HG02970 (cell line): ENCODE measurements at regions not wholly inside any gene's neighbourhood (a gene's known extent, or its start where the extent isn't known, plus 50 kb on each side); places are given as distances from the start of the nearest gene placed in this dataset.
"Not testable (repeated sequence)": the region's sequence is repeated elsewhere in the genome, so short reads cannot be mapped to it uniquely, and the experiment has no call there.

Source experiments
- ATAC-seq: cut with Tn5 transposase; IDR thresholded peaks from one replicate; pipeline ENCODE4 v1.9.1; 2021; ENCODE audit warnings: mild to moderate bottlenecking, moderate library complexity, moderate number of reproducible peaks; ENCODE audit not compliant: unreplicated experiment, low FRiP score

DNA sequence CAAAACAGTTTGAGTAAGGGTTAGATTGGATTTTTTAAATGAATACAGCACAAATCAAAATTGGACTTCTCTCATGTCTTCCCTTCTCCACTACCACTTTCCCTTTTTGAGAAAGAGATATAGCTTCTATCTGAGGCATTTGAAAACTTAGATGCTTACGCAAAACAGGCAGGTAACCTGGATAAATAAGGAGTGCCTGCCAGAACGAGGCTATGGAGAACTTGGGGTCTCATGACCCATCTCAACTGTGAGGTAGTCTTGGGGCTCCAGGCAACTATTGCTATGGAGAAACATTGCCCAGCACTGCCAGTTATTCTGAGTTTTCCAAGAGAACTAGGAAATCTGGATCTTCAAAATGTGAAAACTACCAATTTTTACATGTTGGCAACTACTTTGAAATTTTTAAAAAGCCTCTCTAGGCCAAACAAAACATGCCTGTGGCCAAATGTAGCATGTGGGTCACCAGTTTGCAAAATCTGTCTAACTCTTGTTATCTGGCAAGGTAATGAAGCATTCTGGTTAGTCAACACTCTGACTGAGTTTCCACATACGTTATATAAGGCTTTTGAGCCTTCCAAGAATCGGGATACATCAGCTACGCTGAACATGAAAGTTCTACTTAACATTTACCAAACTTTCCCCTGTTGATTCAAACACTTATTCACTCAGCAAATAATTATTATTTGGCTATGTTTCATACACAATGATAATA lies 752.7 kb downstream of the KCNA4 start:
- ATAC-seq: no peak

DNA sequence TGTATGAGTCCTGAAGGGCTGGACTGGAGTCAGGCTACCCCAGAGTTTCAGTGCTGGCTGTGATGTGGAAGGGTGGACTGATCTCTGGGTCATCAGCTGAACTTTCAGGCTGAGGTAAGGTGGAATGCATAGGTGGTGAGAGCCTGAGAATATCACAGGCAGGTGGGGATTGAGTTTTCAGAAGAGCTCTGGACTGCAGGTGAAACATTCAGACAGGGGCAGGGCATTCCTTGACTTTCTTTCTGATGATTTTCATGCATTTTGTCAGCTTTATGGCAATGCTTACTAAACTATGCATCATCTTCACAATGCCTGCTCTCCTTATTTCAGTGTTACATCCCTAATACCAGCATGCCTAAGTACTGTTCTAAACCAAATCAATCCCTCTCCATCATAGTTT lies 755.0 kb downstream of the KCNA4 start:
- ATAC-seq: no peak

DNA sequence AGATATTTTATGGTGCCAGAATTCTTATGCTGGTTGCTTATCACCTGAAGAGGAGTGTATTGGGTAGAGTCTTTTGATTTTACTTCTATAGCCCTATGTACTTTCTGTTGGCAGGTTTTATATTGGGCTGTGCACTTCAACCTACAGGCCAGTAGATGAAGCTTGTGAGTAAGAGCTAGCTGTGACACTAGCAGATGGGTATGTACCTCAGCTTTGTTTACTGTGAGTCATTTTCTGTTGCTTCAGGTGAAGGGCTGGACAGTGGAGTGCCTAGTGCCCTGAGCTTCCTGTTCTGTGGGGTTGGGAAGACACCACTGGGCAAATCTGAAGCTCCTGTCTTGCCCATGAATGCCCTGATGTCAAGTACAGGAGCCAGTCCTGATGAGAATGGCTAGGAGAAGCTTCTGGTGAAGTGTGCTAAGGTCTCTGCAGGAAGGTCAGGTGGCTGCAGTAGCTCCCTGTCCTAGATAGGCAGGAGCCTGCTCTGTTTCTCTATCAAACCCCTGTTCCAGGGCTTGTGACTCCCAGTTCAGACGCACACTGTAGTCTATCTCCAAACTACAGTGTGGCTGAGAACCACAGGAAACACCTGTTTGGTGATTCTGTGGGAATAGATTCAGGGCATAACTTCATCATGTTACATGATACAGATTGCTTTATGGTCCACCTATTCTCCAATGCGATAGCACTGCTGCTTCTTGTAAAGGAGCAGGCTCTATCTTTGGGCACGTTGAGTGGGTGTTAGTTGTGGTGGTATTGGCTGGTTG lies 755.7 kb downstream of the KCNA4 start:
- ATAC-seq: no peak

DNA sequence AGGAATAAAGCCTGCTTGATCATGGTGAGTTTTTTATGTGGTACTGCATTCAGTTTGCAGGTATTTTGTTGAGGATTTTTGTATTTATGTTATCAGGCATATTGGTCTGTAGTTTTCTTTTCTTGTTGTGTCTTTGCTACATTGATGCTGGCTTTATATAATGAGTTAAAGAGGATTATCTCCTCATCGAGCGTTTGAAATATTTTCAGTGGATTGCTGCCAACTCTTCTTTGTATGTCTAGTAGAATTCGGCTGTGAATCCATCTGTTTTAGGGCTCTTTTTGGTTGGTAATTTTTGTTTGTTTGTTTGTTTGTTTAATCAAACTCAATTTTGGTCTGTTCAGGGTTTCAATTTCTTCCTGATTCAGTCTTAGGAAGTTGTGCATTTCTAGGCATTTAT lies 758.4 kb downstream of the KCNA4 start:
- no peak for ATAC-seq

- peak; percentile 77 for ATAC-seq
Observed at GRCh38 chr11:29256580-29256979, 760.2 kb downstream of the KCNA4 start.

DNA sequence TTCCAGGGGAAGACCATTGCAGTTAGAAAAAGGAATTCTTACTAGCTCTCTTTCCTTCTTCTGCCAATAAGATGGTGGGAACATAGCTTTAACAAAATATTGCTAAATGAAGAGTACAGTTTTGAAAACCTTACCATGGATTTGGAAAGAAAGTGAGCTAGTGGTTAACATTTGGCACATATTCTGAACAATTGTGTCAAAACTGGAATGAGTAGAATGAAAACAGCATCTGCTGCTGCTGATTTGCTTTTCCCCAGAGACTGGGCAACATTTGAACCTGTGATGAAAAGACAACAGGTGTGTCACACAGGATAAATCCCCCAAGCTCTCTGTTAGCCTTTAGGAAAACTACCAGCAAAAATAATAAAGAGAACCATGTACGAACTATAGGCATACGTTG lies 761.4 kb downstream of the KCNA4 start:
- ATAC-seq: no peak

DNA sequence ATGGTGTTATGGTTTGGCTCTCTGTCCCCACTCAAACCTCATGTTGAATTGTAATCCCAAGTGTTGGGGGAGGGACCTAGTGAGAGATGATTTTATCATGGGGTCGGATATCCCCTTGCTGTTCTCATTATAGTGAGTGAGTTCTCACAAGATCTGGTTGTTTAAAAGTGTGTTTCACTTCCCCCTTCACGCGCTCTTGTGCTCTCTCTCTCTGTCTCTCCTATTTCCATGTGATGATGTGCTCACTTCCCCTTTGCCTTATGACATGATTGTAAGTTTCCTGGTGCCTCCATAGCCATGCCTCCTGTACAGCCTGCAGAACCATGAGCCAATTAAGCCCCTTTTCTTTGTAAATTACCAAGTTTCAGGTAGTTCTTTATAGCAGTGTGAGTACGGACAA lies 765.1 kb downstream of the KCNA4 start:
- ATAC-seq: peak; percentile 56

GRCh38 chr11:29249713-29250112 lies 767.1 kb downstream of the KCNA4 start:
- ATAC-seq: no peak

- ATAC-seq: no peak
Observed at GRCh38 chr11:29244355-29244754, 772.5 kb downstream of the KCNA4 start.

GRCh38 chr11:29243616-29244015 lies 773.2 kb downstream of the KCNA4 start:
- no peak for ATAC-seq

DNA sequence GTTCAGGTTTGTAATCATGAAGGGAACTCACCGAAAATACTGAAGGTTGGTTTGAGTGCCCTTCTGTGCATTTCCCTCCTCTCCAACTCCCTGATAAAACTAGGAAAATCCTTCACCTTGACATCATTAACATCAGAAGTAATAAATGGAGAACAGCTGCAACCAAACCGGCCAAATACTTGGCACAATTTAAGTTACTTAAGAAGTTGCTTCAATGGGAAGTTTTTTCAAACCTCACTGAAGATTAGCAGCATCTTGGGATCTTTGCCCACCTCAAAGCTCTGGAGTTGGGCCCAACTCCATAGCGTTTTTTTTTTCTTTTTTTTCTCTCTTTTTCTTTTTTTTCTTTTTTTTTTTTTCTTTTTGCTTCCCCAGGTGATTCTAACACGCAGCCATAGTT lies 784.8 kb downstream of the KCNA4 start:
- no peak for ATAC-seq

- no peak for ATAC-seq
Observed at GRCh38 chr11:29231586-29231985, 785.2 kb downstream of the KCNA4 start.

- ATAC-seq: no peak
Observed at GRCh38 chr11:29227811-29228210, 789.0 kb downstream of the KCNA4 start.

DNA sequence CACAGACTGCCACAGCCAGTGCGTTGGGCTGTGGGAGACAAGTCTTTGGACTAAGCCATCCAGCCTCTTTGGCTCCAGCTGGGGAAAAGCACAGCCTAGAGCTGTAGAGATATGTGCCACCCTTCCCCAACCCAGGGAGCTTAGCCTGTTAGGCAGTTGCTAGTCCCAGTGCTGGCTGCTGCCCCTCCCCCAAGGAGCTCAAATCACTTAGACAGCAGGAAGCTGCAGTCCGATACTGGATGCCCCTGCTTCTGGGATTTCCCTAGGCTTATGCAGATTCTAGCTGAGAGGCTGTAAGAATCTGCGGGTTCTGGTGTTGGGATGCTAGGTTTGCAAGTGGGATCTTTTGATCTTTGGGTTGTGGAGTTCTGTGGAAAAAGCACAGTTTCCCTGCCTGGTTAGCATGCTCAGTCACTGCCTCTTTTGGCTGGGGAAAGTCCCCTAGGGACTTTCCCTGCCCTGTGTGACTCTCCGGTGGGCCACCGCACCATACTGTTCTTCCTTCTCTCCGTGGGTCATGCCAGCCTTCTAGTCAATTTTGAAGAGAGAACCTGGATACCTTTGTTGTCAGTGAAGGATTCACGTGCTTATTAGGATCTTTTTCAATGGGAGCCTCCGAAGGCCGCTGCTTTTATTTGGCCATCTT lies 792.0 kb downstream of the KCNA4 start:
- ATAC-seq: no peak

DNA sequence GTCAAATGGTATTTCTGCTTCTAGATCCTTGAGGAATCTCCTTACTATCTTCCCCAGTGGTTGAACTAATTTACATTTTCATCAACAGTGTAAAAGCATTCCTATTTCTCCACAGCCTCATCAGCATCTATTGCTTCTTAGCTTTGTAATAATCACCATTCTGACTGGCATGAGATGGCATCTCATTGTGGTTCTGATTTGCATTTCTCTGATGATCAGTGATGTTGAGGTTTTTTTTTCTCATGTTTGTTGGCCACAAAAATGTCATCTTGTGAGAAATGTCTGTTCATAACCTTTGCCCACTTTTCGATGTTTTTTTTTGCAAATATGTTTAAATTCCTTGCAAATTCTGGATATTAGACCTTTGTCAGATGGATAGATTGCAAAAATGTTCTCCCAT lies 797.3 kb downstream of the KCNA4 start:
- not testable (repeated sequence) for ATAC-seq

DNA sequence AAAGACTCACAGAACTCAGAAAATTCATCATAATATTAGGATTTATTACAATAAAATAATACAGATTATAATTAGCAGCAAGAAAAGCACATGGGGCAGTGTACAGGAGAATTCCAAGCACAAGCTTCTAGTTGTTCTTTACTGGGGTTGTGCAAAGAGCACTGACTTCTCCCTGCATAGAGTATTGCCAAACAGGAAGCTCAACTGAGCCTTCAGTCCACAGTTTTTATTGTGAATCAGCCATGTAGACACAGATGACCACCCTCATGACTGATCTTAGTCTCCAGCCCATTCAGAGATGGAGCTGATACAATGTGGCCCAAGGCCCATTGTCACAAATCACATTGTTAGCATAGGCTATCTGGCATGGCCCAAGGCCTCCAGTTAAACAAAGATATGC lies 798.9 kb downstream of the KCNA4 start:
- no peak for ATAC-seq

- ATAC-seq: no peak
Observed at GRCh38 chr11:29214833-29215232, 802.0 kb downstream of the KCNA4 start.

DNA sequence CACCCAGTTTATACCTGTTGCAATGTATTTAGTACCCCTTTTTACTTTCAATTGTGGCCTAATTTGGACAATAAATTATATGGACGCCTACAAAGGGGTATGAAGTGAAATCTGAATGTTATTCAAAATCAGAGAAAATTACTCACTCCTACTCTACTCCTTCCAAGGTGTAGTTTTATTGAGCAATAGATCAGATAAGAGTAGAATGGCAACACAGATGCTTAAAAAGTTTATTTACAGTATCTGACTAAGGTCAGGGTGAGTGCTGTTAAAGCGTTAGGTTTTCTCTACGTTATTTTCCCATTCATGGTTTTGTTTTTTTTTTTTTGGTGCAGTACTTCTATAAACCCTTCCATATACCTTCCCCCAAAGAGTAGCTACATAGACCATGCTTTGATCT lies 805.6 kb downstream of the KCNA4 start:
- no peak for ATAC-seq

GRCh38 chr11:29210426-29210825 lies 806.4 kb downstream of the KCNA4 start:
- no peak for ATAC-seq

- no peak for ATAC-seq
Observed at GRCh38 chr11:29208117-29208516, 808.7 kb downstream of the KCNA4 start.

DNA sequence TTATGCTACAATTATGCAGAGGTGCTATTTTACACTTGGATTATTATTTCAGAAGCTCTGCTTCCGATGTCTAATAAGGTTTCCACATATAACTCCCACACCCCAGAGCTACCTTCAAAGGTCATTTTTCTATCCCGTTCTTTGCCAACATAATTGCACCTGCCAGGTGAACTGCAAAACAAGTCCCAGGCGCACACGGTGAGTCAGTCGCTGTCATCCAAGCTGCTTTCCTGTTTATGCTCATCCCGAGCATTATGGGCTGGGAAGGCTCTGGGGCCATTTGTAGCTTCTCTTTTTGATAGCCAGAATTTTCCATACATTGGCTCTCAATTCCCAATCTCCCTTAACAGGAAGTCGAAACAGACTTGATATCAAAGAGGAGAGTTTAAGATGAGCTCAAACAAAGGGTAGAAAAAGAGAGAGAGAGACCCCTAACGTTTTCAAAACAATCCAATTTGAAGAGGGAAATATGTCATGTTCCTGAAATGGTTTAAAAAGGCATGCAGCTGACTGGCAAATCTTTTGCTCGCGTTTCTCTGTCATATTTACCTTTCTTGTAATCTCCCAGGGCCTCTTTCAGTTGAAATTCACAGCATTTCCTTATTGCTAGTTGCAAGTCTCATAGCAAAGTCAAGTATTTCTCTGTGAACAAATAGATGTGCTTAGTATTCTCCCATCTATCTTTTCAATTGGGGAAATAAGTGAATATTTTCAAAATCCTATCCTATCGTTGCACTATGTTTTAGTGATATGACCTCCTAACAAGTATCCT lies 815.9 kb downstream of the KCNA4 start:
- ATAC-seq: no peak
